ENCODE measurements at regions not wholly inside any gene's neighbourhood (a gene's known extent, or its start where the extent isn't known, plus 50 kb on each side); places are given as distances from the start of the nearest gene placed in this dataset.

- TF ChIP-seq, protein P1, sequence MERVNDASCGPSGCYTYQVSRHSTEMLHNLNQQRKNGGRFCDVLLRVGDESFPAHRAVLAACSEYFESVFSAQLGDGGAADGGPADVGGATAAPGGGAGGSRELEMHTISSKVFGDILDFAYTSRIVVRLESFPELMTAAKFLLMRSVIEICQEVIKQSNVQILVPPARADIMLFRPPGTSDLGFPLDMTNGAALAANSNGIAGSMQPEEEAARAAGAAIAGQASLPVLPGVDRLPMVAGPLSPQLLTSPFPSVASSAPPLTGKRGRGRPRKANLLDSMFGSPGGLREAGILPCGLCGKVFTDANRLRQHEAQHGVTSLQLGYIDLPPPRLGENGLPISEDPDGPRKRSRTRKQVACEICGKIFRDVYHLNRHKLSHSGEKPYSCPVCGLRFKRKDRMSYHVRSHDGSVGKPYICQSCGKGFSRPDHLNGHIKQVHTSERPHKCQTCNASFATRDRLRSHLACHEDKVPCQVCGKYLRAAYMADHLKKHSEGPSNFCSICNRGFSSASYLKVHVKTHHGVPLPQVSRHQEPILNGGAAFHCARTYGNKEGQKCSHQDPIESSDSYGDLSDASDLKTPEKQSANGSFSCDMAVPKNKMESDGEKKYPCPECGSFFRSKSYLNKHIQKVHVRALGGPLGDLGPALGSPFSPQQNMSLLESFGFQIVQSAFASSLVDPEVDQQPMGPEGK (CRISPR knock-in tag; IDR thresholded peaks at IDR 0.05; ENCODE audit: borderline replicate concordance): no peak
- no peak for TF ChIP-seq ESRRG (CRISPR knock-in tag; IDR thresholded peaks at IDR 0.05)
- TF ChIP-seq ISL1 (CRISPR knock-in tag; IDR thresholded peaks at IDR 0.05): no peak
- TF ChIP-seq, protein P2, sequence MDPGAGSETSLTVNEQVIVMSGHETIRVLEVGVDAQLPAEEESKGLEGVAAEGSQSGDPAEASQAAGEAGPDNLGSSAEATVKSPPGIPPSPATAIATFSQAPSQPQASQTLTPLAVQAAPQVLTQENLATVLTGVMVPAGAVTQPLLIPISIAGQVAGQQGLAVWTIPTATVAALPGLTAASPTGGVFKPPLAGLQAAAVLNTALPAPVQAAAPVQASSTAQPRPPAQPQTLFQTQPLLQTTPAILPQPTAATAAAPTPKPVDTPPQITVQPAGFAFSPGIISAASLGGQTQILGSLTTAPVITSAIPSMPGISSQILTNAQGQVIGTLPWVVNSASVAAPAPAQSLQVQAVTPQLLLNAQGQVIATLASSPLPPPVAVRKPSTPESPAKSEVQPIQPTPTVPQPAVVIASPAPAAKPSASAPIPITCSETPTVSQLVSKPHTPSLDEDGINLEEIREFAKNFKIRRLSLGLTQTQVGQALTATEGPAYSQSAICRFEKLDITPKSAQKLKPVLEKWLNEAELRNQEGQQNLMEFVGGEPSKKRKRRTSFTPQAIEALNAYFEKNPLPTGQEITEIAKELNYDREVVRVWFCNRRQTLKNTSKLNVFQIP (CRISPR knock-in tag; IDR thresholded peaks at IDR 0.05; ENCODE audit: borderline replicate concordance, low read depth): no peak
- no peak for TF ChIP-seq ZFP3 (CRISPR knock-in tag; IDR thresholded peaks at IDR 0.05)
- TF ChIP-seq ZNF565 (CRISPR knock-in tag; conservative IDR thresholded peaks at IDR 0.05; ENCODE audit: low read depth): no peak
- no peak for TF ChIP-seq TOX (CRISPR knock-in tag; IDR thresholded peaks at IDR 0.05; ENCODE audit: borderline replicate concordance)
- TF ChIP-seq PPARA (CRISPR knock-in tag; IDR thresholded peaks at IDR 0.05; ENCODE audit: borderline replicate concordance): no peak
- TF ChIP-seq, protein P3, sequence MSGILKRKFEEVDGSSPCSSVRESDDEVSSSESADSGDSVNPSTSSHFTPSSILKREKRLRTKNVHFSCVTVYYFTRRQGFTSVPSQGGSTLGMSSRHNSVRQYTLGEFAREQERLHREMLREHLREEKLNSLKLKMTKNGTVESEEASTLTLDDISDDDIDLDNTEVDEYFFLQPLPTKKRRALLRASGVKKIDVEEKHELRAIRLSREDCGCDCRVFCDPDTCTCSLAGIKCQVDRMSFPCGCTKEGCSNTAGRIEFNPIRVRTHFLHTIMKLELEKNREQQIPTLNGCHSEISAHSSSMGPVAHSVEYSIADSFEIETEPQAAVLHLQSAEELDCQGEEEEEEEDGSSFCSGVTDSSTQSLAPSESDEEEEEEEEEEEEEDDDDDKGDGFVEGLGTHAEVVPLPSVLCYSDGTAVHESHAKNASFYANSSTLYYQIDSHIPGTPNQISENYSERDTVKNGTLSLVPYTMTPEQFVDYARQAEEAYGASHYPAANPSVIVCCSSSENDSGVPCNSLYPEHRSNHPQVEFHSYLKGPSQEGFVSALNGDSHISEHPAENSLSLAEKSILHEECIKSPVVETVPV (CRISPR knock-in tag; IDR thresholded peaks at IDR 0.05): no peak
- no peak for TF ChIP-seq TSHZ2 (CRISPR knock-in tag; IDR thresholded peaks at IDR 0.05)
- TF ChIP-seq SNAI2 (CRISPR knock-in tag; IDR thresholded peaks at IDR 0.05): no peak
Observed at GRCh38 chr5:123845356-123846100, 333.6 kb downstream of the CSNK1G3 start.
